Cardiac septum (tissue), 1 donor: ENCODE measurements at regions not wholly inside any gene's neighbourhood (a gene's known extent, or its start where the extent isn't known, plus 50 kb on each side); places are given as distances from the start of the nearest gene placed in this dataset.
"Not testable (repeated sequence)": the region's sequence is repeated elsewhere in the genome, so short reads cannot be mapped to it uniquely, and the experiment has no call there.

Experiments used
- DNase-seq: peaks from one replicate; pipeline ENCODE4 v3.0.0-alpha.2; 2020; ENCODE audit warnings: low spot score
- intact Hi-C: fragments of 100-400 bp; cut with DNase I; formaldehyde crosslinking; loops from one replicate; pipeline ENCODE4 v1.14.0; 2022
- donor health status: DM: no; HTN: no; CAD: no.

DNA sequence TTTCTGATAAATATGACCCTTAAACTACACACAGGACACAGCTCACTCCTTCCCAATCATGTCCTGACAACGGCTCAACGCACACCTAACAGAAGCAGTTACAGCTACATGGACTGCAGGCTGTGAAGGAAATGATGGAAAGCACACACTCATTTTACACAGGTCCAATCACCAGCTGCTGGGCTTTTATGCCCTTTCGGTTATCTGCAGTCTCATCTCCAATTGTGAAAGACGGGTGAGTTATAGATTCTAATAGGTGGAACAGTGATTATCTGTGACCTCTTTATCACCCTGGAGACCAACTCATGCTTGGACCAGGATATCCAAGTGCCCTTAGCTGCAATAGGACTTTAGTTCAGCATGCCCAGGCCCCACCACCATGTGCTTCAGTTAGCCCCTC lies 110.4 kb upstream of the CREB1 start:
- no peak for DNase-seq
- intact Hi-C loops, result no loop called here

- no peak for DNase-seq
- intact Hi-C loops, result no loop called here
Measured at GRCh38 chr2:207421671-207422070, 108.1 kb upstream of the CREB1 start.

- no peak for DNase-seq
- intact Hi-C loops, result no loop called here
Measured at GRCh38 chr2:207422380-207422779, 107.4 kb upstream of the CREB1 start.

- DNase-seq, result no peak
- intact Hi-C loops, result no loop called here
Measured at GRCh38 chr2:207423886-207424285, 105.9 kb upstream of the CREB1 start.

DNA sequence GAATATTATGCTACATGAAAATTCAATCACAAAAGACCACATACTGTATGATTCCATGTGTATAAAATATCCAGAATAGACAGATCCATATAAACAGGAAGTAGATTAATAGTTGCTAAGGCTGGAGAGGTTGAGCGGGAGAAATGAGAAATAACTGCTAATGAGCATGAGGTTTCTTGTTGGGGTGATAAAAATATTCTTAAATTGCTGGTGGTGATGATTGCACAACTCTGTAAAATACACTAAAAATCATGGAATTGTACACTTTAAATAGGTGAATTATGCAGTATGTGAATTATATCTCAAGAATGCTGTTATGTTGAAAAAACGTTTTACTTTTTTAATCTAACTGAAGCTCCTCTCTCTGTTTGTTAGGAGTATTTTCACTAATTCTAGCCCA lies 101.8 kb upstream of the CREB1 start:
- no peak for DNase-seq
- intact Hi-C loops, result no loop called here

DNA sequence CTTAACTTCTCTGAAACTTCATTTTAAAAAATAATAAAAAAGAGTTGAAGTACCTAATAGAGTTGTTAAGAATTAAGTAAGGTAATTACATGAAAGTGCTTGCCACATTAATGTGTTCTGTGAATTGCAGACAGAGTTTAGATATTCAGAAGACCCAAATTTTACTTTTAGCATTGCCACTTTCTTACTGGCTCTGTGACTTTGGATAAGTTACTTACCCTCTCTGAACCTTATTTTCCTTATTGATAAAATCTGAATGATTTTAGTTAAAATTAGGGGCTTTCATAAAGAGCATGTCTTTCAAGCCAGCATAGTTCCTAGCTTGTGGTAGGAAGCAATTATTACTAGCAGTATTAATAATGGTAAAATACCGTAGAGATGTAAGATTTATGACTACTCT lies 101.2 kb upstream of the CREB1 start:
- intact Hi-C loops, result no loop called here
- DNase-seq, result no peak

DNA sequence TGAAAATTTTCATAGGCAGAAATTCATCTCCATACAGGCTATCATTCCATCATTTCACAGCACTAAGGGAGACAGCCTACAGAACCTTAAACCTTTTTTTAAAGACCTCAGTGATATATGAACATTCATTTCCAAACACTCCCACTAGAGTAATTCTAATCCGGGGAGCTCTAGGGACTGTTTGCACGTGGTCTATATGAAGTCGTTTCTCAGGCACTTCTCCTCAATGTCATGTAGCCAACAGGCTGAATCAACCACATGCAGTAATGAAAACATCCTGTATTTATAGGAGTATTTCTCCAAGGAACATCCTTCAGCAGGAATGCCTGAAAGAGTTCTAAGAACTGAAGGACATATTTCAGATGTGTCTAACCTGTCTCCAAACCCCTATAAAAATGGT lies 97.3 kb upstream of the CREB1 start:
- no peak for DNase-seq
- intact Hi-C loops, result no loop called here

DNA sequence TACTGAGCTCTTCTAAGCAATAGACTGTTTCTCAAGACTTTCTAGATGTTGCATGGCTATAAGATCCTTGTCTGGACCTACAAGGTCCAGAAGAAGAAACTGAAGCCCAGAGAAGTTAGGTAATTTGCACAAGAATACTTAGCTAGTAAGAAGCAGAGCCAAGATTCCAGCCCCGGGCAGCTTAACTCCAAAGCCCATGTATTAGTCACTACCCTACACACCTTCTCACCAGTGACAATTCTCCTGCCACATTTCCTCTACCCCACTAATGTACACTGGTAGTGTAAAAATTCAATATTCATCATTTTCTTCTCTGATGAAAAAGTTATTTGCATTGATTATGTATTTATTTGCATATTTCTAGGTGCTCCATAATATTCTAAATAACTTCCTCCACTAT lies 95.5 kb upstream of the CREB1 start:
- intact Hi-C loops, result no loop called here
- DNase-seq, result no peak

DNA sequence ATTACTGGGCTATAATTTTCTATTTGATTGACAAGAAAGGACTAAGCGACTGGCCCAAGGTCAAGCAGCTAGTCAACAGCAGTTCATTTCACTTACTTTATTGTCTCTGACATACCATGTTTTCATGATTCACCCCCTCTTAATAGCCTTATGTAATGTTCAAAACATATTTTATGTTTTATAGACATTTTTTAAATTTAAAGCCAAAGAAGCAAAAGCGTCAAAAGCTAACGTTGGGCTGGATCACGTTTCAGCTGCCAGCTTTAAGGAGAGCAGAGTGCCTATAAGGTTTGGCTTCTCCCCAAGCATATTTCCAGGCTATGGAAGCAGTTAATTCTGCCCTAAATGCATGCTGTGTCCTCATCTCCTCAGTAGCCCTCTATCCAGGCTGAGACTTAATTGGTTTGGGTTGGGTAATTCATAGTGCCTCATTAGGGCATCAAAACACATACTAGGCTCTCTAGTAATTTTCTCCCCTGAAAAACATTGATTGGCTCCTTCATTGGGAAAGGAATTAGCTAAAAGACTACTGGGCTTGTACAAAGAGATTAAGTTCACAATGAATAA lies 94.8 kb upstream of the CREB1 start:
- intact Hi-C loops, result no loop called here
- DNase-seq, result no peak

GRCh38 chr2:207437136-207437523 lies 92.6 kb upstream of the CREB1 start:
- intact Hi-C loops, result no loop called here
- no peak for DNase-seq

DNA sequence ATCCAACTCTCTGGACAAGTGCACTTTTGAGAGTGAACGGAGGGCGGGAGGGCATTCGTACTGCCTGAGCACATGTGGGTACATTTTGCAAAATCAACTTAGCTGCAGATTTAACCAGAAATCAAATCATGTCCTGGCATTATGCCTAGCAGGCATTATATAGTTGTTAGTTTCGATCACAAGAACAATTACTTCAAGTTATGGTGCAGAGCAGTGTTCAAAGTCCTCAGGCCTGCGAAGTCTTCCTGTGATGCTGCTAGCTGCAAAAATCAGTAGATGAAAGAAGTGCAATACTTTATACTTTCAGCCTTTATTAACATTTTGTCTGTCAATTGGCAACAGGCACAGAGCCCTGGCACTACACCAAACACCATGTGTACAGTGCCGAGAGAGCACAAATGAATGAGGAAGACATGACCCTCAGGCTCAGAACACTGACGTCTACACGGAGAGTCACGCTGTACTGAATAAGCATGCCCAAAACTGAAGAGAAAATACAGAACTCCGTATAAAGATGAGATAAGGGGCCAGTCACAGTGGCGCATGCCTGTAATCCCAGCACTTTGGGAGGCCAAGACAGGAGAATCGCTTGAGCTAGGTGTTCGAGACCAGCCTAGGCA lies 92.1 kb upstream of the CREB1 start:
- intact Hi-C loops, result no loop called here
- no peak for DNase-seq

DNA sequence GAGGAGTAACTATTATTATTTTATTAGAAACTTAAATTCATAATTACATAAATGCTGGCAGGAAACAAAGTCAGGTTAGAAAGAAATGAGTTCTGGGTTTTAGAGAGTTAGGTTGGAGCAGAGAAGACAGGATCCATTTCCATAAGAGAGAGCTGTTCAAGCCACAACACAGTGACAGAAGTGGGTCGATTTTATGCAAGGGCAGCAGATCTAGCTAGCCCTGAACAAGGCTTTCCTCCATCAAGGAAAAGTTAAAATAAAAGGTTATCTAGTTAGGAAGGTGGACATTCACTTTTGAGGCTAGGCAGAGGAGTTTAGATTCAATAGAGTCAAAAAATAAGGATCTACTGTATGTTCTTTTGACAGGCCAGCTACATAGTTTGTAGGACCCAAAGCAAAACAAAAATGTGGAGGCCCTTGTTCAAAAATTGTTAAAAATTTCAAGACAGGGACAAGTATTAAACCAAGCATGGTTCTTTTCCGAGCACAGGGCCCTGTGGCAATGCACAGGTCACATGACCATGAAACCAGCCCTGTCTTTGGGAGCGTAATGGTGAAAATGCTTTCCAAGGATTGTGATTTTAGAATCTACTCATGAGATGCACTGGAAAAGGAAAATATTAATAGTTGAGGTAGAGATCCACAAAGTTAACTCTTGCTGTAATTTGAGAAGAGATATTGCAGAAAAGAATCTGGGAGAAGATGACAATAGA lies 91.2 kb upstream of the CREB1 start:
- intact Hi-C loops, result no loop called here

DNA sequence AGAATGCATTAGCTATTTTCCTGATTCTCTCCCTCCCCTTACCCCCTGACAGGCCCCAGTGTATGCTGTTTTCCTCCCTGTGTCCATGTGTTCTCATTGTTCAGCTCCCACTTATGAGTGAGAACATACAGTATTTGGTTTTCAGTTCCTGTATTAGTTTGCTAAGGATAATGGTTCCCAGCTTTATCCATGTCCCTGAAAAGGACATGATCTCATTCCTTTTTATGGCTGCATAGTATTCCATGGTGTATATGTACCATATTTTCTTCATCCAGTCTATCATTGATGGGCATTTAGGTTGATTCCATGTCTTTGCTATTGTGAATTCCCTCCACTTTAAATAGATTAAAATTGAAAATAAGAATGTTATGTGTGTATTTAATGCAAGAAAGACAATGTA lies 89.9 kb upstream of the CREB1 start:
- DNase-seq, intact Hi-C loops: not testable (repeated sequence)

More for the DNA sequence above, 91.2 kb upstream of the CREB1 start:
- no peak for DNase-seq

- intact Hi-C loops, result no loop called here
Measured at GRCh38 chr2:207444756-207445155, 85.0 kb upstream of the CREB1 start.

GRCh38 chr2:207446653-207447052 lies 83.1 kb upstream of the CREB1 start:
- DNase-seq, result no peak
- intact Hi-C loops, result no loop called here

More at GRCh38 chr2:207444756-207445155, 85.0 kb upstream of the CREB1 start:
- DNase-seq, result no peak

GRCh38 chr2:207448006-207448405 lies 81.8 kb upstream of the CREB1 start:
- intact Hi-C loops, result no loop called here
- no peak for DNase-seq

- intact Hi-C loops, result no loop called here
- DNase-seq, result no peak
Measured at GRCh38 chr2:207449642-207450165, 80.1 kb upstream of the CREB1 start.

- DNase-seq, result no peak
- intact Hi-C loops, result no loop called here
Measured at GRCh38 chr2:207450186-207450585, 79.6 kb upstream of the CREB1 start.

GRCh38 chr2:207458582-207458981 lies 71.2 kb upstream of the CREB1 start:
- no peak for DNase-seq
- intact Hi-C loops, result no loop called here

- intact Hi-C loops, result no loop called here
Measured at GRCh38 chr2:207459990-207460757, 69.6 kb upstream of the CREB1 start.

More at GRCh38 chr2:207459990-207460757, 69.6 kb upstream of the CREB1 start:
- no peak for DNase-seq
